ENCODE measurements at regions not wholly inside any gene's neighbourhood (a gene's known extent, or its start where the extent isn't known, plus 50 kb on each side); places are given as distances from the start of the nearest gene placed in this dataset.

DNA sequence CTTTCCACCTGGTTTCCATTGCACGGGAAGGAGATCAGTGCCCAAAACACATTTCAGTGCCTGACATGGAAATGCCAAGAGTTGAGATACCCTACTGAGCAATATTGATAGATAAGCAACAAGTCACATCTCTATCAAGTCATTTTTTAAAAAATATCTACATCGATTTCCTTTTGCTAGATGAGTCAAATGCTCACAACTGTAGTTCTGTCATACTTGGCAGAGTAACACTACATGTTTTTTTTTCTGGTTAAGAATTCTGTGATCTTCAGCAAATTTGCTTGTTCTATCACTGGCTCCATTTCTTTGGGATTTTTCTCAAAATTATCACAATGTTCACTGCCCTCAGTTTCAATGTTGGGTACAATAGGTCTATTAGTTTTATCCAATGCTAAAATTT lies 145.4 kb downstream of the ZC3H11B start:
- DNase-seq: no peak

DNA sequence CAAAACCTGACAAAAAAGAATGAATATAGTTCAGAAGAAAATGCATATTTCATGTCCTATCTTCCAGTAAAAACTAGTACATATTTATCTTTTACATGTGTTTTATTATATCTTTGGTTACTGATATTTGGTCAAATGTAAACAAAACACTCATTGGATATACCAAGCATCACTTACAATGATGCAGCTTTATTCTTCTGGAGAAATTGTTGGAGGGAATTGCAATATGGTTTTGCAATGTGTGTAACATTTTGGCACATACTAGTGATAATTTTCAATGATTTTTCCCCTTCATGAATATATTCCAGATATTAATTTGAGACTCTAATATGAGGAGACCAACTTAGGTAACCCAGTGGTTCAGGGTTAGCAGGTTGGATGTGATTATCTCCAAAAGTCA lies 146.1 kb downstream of the ZC3H11B start:
- no peak for DNase-seq

DNA sequence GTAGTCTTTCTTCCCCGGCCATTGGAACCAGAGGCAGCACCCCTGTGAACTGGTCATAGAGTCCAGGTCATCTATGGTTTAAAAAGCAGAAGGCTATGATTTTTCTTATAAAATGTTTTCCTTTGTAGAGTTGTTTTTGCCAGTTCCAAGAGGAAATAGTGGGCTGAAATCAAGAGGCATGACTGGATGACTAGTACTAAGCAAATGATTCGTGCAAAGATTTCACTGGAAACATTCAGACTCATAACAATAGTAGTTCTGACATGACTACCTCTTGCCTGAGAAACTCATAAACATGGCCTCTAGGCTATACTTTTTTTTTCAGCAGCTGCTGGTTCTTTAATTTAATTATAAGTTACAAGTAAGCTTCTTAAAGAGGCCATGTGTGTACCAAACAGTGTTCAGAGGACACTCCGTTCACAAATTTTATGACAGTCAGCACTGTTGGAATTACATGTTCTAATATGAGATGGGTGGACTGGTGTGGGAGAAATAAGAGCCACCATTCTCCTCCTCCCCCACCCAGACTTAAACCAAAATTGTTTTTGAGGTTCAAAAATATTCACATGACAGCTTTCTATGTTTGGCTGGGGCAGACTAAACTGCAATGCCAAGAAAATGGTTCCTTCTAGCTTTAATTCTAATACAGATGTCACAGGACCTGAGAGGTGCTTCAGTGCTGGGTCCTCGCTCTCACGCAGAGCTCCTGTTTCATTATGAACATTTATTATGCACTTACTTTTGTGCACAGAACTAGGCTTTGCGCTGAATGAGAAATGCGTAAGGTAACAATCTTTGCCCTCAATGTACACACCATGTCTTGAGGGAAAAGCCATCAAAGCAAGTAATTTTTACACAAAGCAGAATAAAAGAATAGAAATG lies 147.5 kb downstream of the ZC3H11B start:
- no peak for DNase-seq

DNA sequence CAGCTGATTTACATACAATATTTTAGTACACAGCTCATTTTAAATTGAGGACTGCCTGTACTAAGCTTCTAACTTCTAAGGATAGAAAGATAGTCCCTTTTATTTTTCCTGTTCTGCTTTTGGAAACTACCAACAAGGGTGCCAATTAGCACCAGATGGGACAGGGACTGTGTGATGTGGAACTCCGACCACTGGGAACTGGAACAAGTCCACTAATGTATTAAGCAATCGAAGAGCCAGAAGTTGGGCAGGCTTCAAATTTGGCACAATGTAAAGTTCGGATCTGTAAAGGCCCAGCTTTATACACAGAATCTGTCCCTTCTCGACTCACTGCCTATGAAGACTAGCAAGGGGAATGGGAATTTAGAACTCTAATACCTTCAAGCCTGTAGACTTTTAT lies 149.3 kb downstream of the ZC3H11B start:
- no peak for DNase-seq

DNA sequence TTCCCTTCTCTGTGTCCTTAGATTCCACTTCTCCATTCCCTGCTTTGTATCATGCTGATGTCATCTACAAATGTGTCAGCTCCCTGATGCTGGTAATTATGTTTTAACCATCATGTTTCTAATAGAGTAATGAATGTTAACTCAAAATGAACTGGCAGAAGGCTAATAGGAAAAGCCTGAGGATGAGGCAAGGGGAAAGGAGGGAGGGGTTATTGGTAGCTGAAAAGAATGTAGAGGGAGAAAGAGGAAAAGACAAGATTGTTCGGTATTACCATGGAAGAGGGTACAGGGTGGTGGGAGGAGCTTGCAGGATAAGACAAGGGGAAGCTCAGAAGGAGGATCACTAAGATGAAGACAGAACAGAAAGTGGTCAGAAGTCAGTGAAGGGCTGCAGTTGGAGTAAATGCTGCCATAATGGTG lies 150.9 kb downstream of the ZC3H11B start:
- DNase-seq: no peak

DNA sequence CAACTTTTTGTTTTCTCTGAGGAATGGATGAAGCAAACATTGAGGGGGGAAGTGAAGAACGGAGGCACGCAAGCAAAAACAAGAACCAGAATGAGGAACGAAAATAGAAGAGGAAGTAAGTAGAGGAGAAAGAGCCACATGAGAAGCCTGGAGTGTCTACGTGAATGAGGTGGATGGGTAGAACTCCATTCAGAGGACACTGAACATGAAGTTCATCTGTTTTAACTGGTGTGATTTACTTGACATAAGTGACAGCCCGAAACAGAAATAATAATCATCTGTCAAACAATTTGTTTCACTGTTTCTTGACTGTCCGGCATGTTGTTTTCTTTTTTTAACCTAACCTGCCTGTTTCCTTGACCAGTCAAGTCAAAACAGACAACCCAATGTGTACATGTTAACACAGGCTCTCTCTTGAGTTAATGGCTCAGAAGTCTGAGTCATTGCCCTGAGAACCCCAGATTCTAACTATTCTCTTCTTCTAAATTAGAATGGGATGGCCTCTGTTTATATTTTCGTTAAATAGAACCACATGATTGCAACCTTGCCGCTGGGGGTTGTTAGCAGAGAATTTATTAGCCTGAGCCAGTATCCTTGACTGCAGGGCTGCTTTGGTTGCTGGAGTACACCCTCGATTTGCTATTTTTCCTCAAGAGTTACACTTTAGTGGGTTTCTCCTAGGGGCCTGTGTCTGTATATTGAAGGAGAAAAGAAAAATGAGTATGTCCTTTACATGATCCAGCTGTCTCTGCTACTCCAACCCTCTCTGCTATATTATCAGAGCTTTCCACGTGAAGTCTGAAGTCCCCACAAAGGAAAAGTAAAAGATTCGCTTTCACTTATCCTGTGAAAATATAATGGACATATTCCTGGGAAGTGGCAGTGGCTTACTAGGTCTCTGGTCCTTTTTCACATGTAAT lies 151.7 kb downstream of the ZC3H11B start:
- no peak for DNase-seq

DNA sequence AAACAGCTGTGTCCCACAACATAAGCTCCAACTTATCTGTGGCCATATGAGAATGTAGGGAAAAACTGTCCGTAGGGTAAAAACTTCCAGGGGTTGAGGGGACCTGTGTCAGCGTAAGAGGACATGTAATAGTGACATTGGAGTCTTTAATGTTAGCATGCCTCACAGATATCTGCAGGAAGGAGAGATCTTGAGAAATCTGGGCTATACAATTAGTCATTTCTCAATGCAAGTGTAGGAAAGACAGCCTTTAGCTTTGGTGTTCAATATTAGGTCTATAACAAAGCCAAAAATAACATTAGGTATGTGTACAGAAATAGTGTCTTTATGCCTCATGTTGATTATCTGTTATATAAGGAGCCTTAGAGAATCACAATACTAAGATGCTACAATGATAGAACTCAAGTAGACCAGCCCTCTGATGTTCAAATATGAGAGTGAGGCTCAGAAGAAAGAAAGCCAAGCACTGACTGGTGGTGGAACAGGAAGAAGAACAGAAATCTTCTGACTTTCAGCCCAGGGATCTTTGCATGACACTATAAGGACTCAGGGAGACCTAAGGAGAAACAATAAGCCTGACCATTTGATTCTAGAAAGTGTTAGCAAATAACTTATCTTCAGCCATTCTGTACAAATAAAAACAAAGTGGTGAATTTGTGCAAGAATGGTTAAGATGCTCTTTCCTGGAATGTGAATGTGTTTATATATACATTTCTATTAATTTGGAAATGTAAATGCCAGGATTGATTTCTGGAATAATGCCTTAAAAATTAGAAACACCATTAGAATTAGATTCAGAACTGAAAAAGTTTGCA lies 152.6 kb downstream of the ZC3H11B start:
- DNase-seq: no peak

DNA sequence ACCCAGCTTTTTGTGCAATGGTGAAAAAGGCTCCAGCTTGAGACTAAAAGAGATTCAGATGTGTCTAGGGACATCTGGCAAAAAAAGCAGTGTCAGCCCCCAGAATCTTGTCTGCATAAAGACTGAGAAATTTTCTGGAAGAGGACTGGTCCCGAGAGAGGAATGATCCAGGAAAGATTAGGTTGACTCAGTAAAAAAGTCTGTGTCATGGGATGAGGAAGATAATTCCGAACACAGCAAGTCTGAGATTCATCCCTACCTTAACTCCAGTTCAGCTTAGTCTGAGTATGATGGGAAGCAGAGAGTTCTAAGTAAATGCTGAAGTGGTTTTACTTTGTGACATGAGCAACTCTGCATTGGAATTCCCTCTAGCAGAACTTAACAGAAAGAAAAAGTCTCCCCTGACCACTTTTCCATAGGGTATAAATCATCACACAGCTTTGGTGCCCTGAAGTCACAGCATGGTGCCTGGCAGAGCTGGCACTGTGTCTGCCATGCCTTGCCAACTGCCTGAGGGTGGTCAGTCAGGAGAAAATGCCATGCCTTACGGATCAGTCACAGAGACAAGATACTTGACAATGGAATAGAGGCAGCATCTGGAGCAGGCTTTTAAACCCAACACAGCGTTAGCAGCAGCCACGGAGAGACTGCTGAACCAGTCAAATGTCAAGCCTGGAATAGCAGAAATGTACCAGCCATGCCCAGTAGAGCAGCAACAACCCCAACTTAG lies 153.4 kb downstream of the ZC3H11B start:
- DNase-seq: no peak

DNA sequence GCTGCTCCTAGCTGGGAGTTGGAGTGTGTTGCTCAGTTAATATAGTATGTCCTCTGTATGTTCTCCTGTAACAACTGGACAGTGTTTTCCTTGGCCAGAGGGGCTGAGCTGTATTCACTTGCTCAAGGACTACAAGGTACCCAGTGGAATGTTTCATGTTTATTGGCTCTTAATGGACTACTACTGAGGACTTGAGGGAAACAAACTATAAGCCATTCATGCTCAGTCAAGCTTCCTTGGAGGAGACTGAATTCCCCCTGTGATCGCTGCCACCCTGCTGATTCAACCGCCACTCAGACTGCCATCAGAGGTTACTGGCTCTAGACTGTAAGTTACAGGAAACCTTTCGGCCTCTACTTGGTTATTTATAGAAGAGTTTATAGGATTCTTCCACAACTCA lies 166.6 kb downstream of the ZC3H11B start:
- DNase-seq: no peak

DNA sequence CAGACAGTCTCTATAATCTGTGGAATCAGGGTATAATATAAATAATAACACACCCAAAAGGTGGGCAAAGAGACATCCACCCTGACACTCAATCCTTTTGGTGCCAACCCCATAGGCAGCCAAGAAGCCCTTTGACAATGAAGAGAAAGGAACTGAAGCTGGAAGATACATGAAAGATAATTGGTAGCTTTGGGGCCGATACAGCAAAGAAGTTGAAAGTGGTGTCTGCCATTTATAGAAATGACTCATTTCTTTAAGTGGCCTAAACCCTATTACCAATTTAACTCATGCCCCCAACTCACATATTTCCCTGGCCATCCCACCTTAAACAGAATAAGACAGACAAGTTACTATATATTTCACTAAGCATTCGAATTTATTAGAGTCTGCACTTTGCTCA lies 167.0 kb downstream of the ZC3H11B start:
- no peak for DNase-seq

DNA sequence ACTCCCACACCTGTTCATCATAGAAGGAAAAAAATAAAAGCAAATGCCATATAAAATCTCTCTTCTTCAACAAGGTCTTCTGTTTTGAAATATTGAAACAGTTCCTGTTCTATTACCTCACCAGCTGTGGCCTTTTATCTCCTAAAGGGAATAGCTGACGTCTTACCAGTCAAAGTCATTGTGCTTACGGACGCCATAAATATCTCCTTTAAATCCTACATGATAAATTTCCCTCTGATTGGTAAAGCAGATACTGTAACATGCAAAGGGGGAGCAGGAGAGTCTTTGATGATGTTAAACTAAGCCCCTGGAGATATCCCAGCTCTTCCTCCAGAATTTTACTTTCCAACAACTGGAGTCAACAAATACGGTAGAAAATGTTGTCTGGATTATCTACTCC lies 168.4 kb downstream of the ZC3H11B start:
- no peak for DNase-seq

DNA sequence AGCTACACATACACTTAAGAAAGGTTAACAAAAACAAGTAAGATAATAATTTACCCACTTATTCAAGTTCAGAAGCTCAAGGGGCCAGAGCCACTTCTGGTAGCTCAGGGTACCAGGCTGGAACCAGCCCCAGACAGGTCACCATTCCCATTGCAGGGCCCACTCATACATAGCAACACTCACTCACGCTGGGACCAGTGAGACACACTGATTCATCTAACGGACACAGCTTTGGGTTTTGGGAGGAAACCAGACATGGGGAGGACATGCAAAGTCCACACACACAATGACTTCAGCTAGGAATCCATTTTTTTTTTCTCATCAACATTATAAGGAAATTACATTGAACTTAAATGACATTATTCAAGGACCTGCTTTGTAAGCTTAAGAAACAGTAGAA lies 169.1 kb downstream of the ZC3H11B start:
- no peak for DNase-seq

DNA sequence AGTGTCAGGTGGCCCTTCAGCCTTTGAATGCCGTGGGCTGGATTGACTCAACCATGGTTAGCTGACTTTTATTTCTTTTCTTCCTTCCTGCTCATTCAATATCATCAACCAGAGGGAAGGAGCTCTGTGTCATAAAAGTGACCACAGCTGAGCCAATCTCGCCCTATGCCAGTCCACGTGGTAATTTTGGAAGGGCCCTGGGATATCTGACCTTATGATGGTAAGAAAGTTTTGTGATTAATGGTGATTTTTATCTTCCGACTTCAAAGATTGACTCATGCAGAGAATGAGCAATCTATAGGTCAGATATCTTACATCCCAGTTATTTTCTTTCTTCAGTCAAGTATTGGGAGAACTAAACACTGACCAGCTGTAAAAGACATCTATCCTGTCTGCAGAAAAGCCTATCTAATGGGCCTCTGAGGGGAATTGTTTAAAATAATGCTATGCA lies 170.3 kb downstream of the ZC3H11B start:
- no peak for DNase-seq

DNA sequence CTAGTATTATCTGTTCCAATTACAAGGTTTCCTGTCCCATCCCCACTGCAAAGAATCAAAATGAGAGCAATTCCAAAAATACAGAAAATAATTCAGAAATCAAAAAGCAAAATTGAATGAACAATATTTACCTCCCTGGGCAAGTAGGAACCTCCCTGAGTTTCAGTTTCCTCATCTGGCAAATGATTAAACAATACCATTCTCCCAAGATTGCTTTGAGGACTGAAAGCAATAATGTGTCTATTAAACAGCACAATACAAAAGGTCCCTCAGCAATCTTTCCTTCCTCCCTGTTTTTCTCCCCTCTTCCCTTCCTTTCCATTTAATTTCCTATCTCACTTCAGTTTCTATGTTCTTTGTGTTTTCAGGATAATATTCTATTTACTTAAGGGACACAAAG lies 171.0 kb downstream of the ZC3H11B start:
- DNase-seq: no peak

DNA sequence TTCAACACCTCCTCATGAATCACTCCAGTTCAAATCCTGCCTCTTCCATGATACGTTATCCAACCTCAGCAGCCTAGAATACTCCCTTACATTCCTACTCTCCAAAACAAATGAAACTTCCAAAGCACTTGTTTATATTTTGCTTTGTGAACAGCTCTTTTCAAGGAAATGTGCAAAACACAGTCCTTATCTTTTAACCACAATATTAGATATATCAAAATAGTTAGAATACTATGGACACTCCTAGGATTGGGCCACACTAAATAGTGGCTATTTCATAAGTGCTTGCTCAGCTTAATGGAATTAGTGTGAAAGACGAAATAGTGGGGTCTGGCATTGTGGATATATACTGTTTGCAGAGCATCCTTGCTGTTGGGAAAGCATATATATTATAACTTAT lies 173.5 kb downstream of the ZC3H11B start:
- DNase-seq: no peak

DNA sequence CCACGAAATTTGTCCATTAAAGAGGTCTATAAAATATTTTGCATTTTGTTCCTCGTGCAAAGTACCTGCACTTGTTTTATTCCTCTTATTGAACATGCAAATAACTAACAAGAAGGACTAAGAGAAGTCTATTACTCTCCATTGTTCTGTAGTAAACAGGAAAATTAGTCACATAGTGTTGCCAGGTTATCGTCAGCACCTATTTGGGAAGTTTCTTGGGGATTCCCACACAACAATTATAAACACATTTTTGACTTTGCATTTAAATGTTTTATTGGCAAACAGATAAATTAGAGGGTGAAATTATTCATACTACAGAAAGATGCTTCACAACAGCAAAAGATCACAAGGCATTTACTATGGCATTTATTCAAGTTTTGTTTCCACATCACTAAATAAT lies 174.5 kb downstream of the ZC3H11B start:
- DNase-seq: no peak

DNA sequence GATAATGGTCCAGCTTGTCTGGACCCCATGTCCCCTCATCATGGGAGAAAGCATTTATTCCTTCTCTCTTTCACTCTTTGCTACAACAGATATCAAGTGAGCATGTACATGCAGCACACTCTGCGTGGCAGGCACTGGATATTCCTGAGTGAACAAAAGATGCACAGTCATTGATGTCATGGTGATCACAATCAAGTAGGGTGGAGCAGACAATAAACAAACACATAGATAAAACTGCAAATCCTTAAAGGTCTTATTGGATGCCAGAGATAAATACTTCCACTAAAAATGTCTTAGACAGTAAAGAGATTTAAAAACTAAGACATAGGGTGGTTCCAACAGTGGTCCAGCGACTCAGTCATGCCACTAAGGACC lies 178.0 kb downstream of the ZC3H11B start:
- no peak for DNase-seq

DNA sequence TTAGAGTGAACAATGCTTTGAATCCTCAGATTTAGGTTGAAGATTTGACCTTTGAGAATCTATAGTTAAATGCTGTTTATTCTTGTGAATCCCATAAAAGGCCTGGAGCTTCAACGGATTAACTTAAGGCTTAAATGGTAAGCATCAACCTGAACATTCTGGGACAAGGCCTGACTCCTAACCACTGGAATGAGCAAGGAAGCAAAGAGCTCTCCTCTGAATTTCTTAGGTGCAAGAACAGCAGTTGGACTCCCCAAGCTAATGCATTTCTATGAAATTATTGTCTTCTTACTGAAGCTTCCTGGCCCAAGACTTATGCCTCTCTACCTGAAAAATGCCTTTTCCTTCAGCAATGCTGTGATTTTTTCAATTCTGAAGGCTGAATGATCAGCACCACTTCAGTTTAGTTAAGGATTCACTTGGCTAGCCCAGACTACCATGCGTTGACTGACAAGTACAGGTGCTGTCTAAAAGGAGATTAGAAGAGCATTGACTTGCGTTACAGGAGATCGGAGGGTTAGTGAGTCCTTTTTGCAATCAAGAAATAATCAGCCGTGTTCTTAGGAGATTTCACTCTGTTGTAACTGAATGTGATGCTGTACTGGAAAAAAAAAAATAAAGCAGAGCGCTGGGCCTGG lies 178.5 kb downstream of the ZC3H11B start:
- no peak for DNase-seq

DNA sequence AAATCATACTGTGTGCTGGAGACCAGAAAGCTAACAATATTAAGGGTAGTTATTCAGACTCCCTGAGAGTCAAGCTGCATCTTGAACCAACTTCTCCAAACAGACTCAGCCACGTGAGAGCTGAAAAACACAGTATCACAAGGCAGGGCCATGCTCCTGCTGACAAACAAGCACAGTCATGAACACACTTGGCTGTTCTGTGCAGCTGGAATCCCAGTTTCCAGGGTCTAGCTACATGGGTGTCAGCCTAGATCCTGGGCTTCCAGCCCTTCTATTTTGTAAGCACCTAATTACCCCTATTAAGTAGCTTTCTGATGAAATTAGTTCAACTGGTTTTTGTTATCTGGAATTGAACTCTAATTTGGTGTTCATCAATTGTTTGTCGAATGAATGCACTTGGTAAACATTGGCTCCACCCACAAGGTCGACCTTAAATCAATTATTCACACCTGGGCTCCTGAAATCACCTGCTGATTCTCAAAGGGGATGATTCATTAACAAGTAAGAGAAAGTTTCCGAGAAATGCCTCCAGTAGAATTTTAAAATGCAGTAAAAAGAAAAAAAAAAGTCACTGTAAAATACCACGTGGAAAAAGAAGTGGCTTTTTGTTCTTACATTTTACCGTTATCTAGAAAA lies 179.3 kb downstream of the ZC3H11B start:
- DNase-seq: no peak

DNA sequence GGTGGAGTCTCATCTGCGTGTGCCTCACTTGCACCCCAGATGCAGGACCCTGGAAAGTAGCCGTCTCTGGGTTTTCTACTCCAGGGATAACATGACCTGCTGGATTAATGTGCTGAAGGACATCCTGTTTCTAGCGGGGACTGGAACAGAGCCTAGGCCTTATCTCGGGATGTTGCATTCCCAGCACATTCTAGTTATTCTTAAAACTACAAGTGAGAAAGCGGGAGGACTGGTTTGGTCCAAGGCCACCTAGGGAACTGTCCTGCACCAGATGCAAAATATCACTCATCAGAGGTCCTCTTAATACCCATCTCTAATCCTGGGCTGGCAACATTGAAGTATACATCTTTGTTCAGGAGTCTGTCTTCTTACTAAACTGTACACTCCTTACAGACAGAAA lies 179.9 kb downstream of the ZC3H11B start:
- DNase-seq: no peak

DNA sequence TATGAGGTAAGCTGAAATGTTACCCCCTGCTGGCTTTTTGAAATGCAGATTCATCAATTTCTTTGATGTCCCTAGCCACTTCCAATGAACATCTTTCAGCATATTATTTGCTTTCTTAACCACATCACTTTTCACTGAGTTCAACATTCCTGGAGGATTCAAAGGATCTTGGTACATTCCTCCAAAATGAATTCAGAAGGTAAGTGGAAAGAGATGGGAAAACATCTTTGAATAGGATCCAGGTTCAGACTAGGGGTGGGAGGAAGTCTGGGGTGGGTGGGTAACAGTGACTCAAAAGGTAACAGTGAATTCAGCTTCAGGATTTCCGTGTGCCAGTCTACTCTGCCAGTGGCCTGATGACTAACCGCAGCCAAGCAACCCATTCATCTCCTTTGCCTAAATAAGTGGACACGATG lies 180.7 kb downstream of the ZC3H11B start:
- no peak for DNase-seq

All from stimulated activated CD4-positive, alpha-beta T cell treated with anti-CD3 and anti-CD28 coated beads, Interleukin-2, amount 100 ng/mL, for 48 hours (primary cell).